ENCODE measurements at regions not wholly inside any gene's neighbourhood (a gene's known extent, or its start where the extent isn't known, plus 50 kb on each side); places are given as distances from the start of the nearest gene placed in this dataset.

DNA sequence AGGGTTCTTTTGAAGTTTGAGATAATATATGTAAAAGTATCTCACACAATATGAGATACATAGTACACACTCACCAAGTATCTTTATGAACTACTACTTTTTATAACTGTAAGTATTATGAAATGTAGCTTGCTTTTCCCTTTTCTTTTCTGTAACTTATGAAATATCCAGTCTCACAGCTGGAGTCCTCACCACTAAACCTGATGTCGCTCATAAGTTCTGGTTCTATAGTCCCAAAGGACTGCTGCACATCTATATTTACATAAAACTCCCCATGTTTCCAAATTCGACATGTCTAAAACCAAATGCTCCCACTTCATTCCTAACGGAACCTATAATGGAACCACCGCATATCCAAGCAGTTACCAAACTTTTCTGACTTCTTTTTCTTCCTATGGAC is 186.5 kb upstream of the SLC7A11 start:
- ChIA-PET POLR2A (no interaction called here), CTCF (no interaction called here)
- DNase-seq (ENCODE audit: low read depth, low spot score) = no peak
- H3K27me3 ChIP-seq (ENCODE audit: control insufficient read depth, insufficient read depth, low read length) = no peaks in the 10 kb centered on the region
- no peaks in the 10 kb centered on the region for H3K9me3 ChIP-seq (ENCODE audit: control insufficient read depth, insufficient read depth, low read length)
- TF ChIP-seq CTCF (IDR thresholded peaks at IDR 0.05; ENCODE audit: low read depth, low read length) = no peak
- no peak overlapping the region for H3K4me3 ChIP-seq (ENCODE audit: low read depth, low read length)
- no peak overlapping the region for H3K27ac ChIP-seq (ENCODE audit: low read depth, low read length)

DNA sequence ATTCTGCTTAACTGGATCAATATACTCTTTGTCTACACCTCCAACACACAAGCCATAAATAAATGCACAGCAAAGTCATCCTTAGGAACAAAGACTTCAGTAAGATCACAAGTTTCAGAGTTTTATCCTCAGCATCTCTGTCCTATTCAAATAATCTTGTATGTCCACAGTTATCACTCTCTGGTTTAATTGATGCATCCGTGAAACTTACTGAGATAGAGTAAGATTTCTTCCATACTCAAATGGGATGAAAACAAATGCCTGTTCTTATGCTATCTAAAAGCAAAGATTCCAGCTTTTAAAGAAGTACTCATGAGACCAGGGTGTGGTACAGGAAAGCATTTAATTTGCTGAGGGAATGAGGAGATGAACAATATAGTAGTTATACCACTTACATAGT is 184.6 kb upstream of the SLC7A11 start:
- ChIA-PET CTCF (no interaction called here), POLR2A (no interaction called here)
- no peak for TF ChIP-seq CTCF (IDR thresholded peaks at IDR 0.05; ENCODE audit: low read depth, low read length)
- H3K27ac ChIP-seq (ENCODE audit: low read depth, low read length) = no peak overlapping the region
- no peak overlapping the region for H3K4me3 ChIP-seq (ENCODE audit: low read depth, low read length)
- DNase-seq (ENCODE audit: low read depth, low spot score) = no peak
- no peaks in the 10 kb centered on the region for H3K9me3 ChIP-seq (ENCODE audit: control insufficient read depth, insufficient read depth, low read length)
- no peaks in the 10 kb centered on the region for H3K27me3 ChIP-seq (ENCODE audit: control insufficient read depth, insufficient read depth, low read length)

- Histone ChIP-seq H3K27ac (ENCODE audit: low read depth, low read length) (no peak overlapping the region), H3K4me3 (ENCODE audit: low read depth, low read length) (no peak overlapping the region), H3K9me3 (ENCODE audit: control insufficient read depth, insufficient read depth, low read length) (no peaks in the 10 kb centered on the region), H3K27me3 (ENCODE audit: control insufficient read depth, insufficient read depth, low read length) (no peaks in the 10 kb centered on the region)
- no peak for DNase-seq (ENCODE audit: low read depth, low spot score)
- ChIA-PET CTCF (no interaction called here), POLR2A (no interaction called here)
- TF ChIP-seq CTCF (IDR thresholded peaks at IDR 0.05; ENCODE audit: low read depth, low read length) = no peak
Measured at GRCh38 chr4:138420471-138420870, 178.3 kb upstream of the SLC7A11 start.

DNA sequence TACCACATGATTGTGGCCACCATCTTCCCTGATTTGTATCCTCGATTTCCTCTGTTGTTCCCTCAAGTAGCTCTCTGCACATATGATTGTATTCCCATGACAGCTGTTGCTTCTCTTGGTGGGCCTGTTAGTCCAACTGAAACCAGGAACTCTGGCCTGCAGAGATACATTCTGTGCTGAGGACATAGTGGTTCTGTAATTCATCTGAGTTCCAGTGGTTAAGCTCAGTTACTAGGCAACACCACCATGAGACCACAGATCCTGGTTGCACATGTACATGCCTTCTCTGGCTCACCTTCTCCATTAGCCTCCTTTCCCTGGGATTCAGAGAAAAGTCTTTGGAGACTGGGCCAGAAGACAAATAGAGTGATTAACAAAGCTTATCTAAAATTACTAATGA is 172.1 kb upstream of the SLC7A11 start:
- no peak for TF ChIP-seq CTCF (IDR thresholded peaks at IDR 0.05; ENCODE audit: low read depth, low read length)
- Histone ChIP-seq H3K27me3 (ENCODE audit: control insufficient read depth, insufficient read depth, low read length) (no peaks in the 10 kb centered on the region), H3K27ac (ENCODE audit: low read depth, low read length) (no peak overlapping the region), H3K4me3 (ENCODE audit: low read depth, low read length) (no peak overlapping the region), H3K9me3 (ENCODE audit: control insufficient read depth, insufficient read depth, low read length) (no peaks in the 10 kb centered on the region)
- POLR2A ChIA-PET = no interaction called here
- CTCF ChIA-PET = no interaction called here
- no peak for DNase-seq (ENCODE audit: low read depth, low spot score)

DNA sequence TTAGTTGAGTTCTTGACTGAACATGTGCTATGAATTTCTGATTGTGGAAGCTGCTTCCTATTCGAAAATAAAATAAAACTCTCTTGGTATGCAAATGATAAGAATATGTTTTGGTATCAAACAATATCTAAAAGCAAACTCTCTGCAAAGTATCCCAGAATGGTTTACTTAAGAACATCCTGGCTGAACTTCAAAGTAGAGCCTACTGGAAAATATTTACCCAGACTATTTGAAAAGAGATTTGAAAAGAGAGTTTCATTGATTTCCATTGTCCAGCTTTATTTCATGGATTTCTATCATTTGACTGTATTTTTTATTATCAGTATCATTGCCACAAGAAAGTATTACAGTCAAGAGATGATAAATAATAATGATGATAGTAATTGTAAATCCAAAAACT is 171.1 kb upstream of the SLC7A11 start:
- CTCF ChIA-PET = no interaction called here
- POLR2A ChIA-PET = no interaction called here
- DNase-seq (ENCODE audit: low read depth, low spot score) = no peak
- Histone ChIP-seq H3K4me3 (ENCODE audit: low read depth, low read length) (no peak overlapping the region), H3K27me3 (ENCODE audit: control insufficient read depth, insufficient read depth, low read length) (no peaks in the 10 kb centered on the region), H3K9me3 (ENCODE audit: control insufficient read depth, insufficient read depth, low read length) (no peaks in the 10 kb centered on the region), H3K27ac (ENCODE audit: low read depth, low read length) (no peak overlapping the region)
- no peak for TF ChIP-seq CTCF (IDR thresholded peaks at IDR 0.05; ENCODE audit: low read depth, low read length)
